Lower leg skin (tissue), 3 donors: ENCODE measurements at regions not wholly inside any gene's neighbourhood (a gene's known extent, or its start where the extent isn't known, plus 50 kb on each side); places are given as distances from the start of the nearest gene placed in this dataset.

Experiments
- CTCF ChIP-seq, 3 donors: fragments of 450-650 bp; IDR thresholded peaks; one replicate each; pipeline ENCODE4 v1.5.1; 2016; ENCODE audit warnings: antibody characterized with exemption in 3 of 3, mild to moderate bottlenecking in 3 of 3, moderate library complexity in 2 of 3
- POLR2A ChIP-seq, 2 donors: fragments of 450-650 bp; IDR thresholded peaks; one replicate each; pipeline ENCODE4 v1.6.1; 2016 to 2017; ENCODE audit warnings: antibody characterized with exemption in 2 of 2, mild to moderate bottlenecking in 1 of 2, moderate library complexity in 1 of 2

DNA sequence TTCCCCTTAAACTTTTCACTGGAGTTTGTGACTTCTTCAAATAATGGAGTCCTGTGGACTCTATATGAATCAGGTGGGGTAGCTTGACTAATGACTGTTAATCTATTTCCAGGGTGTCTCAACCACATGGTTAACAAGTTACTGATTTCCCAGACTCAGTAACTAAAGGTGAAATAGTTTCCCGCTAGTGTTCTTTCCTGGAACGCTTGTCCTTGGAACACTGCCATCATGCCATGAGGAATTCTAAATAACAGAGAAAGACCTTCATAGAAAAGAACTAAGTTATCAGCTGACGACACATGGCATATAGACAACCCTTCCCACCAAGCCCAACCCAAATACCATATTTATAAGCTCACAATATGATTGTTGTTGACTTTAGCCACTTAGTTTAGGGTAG lies 1027.9 kb upstream of the FAM98A start:
- TF ChIP-seq POLR2A (IDR thresholded peaks at IDR 0.05) (no peak), CTCF (IDR thresholded peaks at IDR 0.05) (no peak)
